NCI-H1105 (cell line): ENCODE measurements at regions not wholly inside any gene's neighbourhood (a gene's known extent, or its start where the extent isn't known, plus 50 kb on each side); places are given as distances from the start of the nearest gene placed in this dataset.

Experiments used
- DNase-seq: peaks from one replicate; lab custom pipeline; 2025; lab: John Stamatoyannopoulos, UW

GRCh38 chr2:196535061-196535460, 104.5 kb upstream of the CCDC150 start:
- DNase-seq: no peak

- no peak for DNase-seq
Observed at GRCh38 chr2:196535742-196536141, 103.8 kb upstream of the CCDC150 start.

DNA sequence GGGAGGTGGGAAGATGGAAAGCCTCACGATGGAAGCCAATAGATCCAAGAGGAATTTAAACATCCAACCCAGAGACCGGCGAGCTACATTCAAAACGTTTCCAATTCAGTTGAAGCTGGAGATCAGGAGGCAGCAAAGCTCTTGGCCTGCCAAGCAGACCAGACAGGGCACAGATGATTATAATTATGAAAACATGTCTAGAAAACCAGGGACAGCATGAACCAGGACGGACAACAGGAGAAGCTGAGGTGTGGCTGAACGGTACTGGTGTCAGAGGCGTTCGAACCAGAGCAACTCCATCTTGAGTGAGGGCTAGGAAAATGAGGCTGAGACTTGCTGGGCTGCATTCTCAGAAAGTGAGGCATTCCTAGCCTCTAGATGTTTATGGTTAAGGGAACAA, 102.2 kb upstream of the CCDC150 start:
- DNase-seq: no peak

- DNase-seq: no peak
Observed at GRCh38 chr2:196538189-196538588, 101.3 kb upstream of the CCDC150 start.

GRCh38 chr2:196538646-196539045, 100.9 kb upstream of the CCDC150 start:
- DNase-seq: no peak

GRCh38 chr2:196544906-196545433, 94.5 kb upstream of the CCDC150 start:
- DNase-seq: no peak

DNA sequence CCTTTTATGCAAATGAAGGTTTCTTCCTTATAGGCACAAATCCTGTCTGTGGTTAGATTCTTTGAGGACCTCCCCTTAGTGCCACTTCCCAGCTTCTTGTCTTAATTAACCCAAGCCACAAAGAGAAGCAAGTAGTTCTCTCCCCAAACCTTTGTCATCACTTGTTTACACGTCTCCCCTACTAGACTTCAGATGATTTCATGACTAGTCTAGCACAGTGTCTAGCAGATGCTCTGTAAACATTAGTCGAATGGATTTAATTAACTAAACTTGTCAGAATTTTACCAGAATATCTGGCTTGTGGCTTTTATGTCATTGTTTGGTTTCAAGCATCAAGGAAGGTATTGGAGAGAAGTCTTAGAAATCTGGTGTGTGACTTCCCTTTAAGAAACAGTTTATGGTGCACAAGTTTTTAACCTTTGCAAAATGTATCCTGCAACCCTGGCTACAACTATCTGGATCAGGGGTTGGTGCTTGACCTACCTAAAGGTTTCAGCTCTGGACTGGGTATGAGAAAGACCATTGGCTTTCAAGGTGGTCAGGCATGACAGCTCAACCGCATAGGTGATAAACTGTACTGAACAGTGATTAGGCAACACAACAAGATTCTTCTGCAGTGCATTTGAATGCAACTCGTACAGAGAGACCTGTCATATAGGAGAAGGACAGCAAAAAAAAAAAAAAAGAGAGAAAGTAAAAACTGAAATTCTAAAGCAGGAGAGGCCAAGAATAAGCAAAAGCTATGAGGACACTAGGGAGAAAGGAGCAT, 93.2 kb upstream of the CCDC150 start:
- no peak for DNase-seq

DNA sequence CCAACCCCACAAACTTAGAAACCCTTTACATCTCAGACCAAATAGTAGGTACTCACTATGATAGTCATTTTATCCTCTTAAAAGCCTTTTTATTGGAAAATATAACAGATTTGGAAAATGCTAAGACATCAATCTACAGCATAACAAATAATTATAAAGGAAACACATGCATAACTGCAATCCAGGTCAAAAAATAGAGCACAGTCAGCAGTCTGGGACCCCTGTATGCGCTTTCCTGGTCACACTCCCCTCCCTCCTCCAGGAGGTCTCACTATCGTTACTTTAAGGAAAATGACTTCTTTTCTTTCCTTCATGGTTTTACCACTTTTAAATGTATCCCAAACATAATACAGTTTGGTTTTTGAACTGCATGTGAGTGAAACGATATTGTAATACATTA, 90.5 kb upstream of the CCDC150 start:
- DNase-seq: no peak

DNA sequence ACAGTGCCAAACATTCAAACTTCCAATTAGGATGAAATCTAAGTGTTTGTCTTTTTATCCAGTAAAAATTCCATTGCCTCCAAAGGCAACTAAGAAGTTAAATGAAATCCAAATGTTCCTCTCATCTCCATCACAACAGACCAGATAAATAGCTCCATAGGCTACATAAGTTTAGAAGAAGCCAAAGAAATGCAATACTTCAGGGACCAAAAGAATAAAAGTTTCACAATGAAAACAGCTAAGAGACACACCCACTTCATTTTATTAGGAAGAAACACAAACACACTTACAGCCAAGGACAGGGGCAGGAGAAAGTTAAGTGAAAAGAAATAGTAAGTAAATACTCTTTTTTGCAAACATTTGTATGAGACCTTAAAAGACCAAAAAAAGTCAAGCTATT, 88.5 kb upstream of the CCDC150 start:
- DNase-seq: no peak

DNA sequence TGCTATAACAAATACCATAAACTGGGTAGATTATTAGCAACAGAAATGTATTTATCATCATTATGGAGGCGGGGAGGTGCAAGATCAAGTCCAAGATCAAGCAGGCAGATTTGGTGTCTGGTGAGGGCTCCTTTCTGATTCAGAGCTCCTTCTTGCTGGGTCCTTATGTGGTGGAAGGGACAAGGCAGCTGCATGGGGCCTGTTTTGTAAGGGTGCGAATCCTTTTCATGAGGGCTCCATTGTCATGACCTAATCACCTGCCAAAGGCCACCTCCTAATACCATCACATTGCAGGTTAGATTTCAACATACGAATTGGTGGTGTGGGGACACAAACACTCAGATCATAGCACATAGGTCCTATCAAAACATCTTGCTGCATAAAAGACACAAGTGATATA, 84.4 kb upstream of the CCDC150 start:
- no peak for DNase-seq

DNA sequence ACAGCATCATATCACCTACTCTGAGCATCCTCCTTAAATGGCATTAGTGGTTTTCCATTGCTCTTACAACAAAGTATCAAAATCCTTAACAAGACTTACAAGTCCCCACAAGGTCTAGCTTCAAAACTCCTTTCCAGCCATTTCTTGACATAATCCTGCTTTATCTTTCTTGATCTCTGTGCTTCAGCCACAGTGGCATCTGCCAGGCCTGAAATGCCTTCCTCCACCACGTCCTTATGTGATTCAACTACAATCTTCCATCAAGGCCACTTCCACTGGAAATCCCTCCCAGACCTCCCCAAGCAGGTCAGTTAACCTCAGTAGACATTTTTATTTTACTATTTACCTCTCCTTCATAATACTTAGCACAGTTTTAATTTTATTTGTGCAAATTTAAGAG, 83.8 kb upstream of the CCDC150 start:
- DNase-seq: no peak

- DNase-seq: no peak
Observed at GRCh38 chr2:196558497-196558896, 81.0 kb upstream of the CCDC150 start.

DNA sequence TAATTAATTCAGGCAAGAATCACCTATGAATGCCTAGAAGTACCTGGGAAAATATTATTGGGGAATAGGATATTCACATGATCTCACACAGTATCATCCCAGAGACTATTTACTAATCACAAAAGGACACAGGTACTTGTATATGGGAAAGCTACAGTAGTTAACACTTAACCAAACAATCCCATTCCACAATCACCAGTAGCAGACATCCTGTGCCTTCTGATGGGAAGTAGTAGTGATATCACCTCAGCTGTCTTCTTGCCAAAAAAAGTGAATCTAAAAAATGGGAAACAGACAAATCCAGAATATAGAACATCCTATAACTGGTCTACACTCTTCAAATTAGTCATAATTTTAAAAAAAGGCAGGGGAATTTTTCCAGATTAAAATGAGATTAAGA, 75.6 kb upstream of the CCDC150 start:
- no peak for DNase-seq

- no peak for DNase-seq
Observed at GRCh38 chr2:196565106-196565765, 74.3 kb upstream of the CCDC150 start.

GRCh38 chr2:196565982-196566381, 73.5 kb upstream of the CCDC150 start:
- DNase-seq: no peak

- peak; percentile 5 for DNase-seq
Observed at GRCh38 chr2:196566961-196567666, 72.4 kb upstream of the CCDC150 start.

DNA sequence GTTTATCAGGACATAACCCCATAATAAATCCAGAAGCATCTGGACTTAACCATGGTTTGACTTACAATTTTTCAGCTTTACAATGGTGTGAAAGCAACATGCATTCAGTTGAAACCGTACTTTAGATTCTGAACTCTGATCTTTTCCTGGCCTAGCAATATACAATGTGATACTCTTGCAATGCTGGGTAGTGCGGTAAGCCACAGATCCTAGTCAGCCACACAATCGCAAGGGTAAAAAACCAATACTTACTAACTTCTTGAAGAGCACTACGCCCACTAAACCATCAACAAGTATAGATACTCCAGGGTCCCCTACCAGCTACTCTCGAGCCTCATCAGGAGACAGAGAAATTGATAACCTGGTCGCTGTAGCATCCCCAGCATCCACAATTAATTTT, 71.0 kb upstream of the CCDC150 start:
- no peak for DNase-seq

GRCh38 chr2:196584903-196585302, 54.6 kb upstream of the CCDC150 start:
- no peak for DNase-seq

DNA sequence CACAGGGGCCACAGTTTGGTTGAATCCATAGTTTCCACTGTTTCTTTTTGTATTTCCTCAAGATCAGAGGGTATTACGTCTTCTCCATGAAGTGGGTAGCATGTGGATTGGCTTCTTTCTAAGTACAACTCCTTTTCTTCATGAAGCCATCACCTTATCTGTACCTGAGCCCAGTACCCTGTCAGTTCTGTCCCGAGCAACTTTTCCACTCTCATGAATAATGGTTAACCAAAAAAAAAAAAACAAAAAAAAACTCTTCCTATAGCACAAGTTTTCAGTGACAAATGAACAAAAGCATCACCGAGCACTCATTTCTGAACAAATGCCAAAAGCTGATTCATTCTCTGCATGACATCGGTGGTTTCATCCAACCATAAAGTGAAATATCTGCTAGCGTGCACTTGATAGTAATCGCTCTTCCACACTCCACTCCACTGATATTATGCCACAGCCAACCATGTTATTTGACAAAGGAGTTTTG, 53.0 kb upstream of the CCDC150 start:
- no peak for DNase-seq

DNA sequence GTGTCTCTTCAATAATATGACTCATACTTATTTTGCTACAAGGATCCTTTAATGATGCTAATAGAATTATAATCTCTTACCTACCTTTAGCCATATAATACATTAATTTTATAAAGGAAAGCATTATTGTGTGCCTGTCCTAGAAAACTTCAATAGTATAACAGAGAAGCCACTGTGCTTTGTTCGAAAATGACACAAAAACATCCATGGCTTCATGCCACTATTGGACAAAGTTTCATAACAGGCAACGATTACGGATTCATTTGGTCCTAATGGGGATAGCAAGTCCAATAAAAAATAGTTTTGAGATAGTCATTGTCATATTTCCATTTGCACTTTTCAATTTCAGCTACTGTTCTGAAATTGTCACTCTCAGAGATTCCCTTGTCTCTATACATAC, 52.5 kb upstream of the CCDC150 start:
- DNase-seq: no peak

DNA sequence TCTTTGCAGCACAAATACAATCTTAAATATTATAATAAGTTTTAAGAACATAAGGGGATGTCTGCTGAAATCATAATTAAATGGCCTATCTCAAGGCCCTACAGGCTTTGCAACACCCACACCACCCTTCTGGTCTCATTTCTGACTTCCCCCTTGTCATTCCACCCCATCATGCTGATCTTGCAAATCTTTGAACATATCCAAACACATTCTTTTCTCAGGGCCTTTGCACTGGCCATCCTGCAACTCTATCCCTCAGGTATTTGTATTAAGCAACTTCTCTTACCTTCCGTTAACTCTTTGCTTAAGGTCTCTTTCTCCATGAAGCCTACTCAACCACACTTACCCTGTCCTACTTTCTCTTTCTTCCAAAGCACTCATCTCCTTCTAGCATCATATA, 51.8 kb upstream of the CCDC150 start:
- no peak for DNase-seq

- DNase-seq: no peak
Observed at GRCh38 chr2:196589419-196589818, 50.1 kb upstream of the CCDC150 start.
